Pancreas (tissue), 10 donors: ENCODE measurements at regions not wholly inside any gene's neighbourhood (a gene's known extent, or its start where the extent isn't known, plus 50 kb on each side); places are given as distances from the start of the nearest gene placed in this dataset.
"Not testable (repeated sequence)": the region's sequence is repeated elsewhere in the genome, so short reads cannot be mapped to it uniquely, and the experiment has no call there.

Experiments
- ATAC-seq, 4 donors: fragments of 200-7000 bp; cut with Tn5 transposase; one replicate each; pipeline versions ENCODE4 v1.8.0 to v1.9.1; 2020; ENCODE audit warnings: mild to moderate bottlenecking in 4 of 4, moderate library complexity in 4 of 4
- DNase-seq, 6 donors: peaks; one replicate each; pipeline ENCODE4 v3.0.0-alpha.2; 2020
- FAIRE-seq: peaks from 2 replicates; lab custom pipeline; 2012; peaks lifted over from hg19 to GRCh38; lab: Jason Lieb, UNC
- H3K27ac ChIP-seq, 4 donors: fragments of 200-600 bp; sonication (generic); 1 replicate in 3 of 4; 2 replicates in 1 of 4; pipeline versions ENCODE4 v1.5.0 to v1.8.0; 2020
- H3K27me3 ChIP-seq, 4 donors: fragments of 200-600 bp; one replicate each; pipeline ENCODE4 v1.8.0; 2021
- H3K36me3 ChIP-seq, 3 donors: fragments of 200-600 bp; sonication (generic) in 1 of 3; one replicate each; pipeline versions ENCODE4 v1.5.0 to v1.8.0; 2020 to 2021
- H3K4me1 ChIP-seq, 3 donors: fragments of 200-600 bp; one replicate each; pipeline ENCODE4 v1.8.0; 2021
- H3K4me3 ChIP-seq, 4 donors: fragments of 200-600 bp; sonication (generic) in 2 of 4; one replicate each; pipeline versions ENCODE4 v1.5.0 to v1.8.0; 2020 to 2021
- H3K9me3 ChIP-seq, 4 donors: fragments of 200-600 bp; one replicate each; pipeline ENCODE4 v1.8.0; 2021
- WGBS, 2 donors: extraction: QIAGEN DNeasy Blood & Tissue Kit; methylation state at CpG; one replicate each; pipeline ENCODE4 v1.1.7; 2013; 5-methylcytosine and 5-hydroxymethylcytosine counted together
- intact Hi-C, 3 donors: fragments of 100-400 bp; cut with DNase I; formaldehyde crosslinking; loops; one replicate each; pipeline versions ENCODE4 v1.11.1 to v1.14.2; 2022
- TF ChIP-seq, protein P1 (sequence below), 4 donors: fragments of 200-600 bp; sonication (generic) in 3 of 4; IDR thresholded peaks; one replicate each; pipeline versions ENCODE4 v1.5.0 to v1.8.0; 2021; ENCODE audit warnings: antibody characterized with exemption in 4 of 4
- donor health status: healthy with polysubstance abuse.
- donor health status: DM: no; HTN: no; CAD: no; lungs with moderate emphysema.
- donor health status: DM: no; HTN: no; CAD: no.
- donor health status: control.
- donor health status: control.
- donor health status: Bipolar disorder and iron deficiency.
- donor health status: DM: yes; HTN: yes; CAD: no.
- donor health status: DM: no; HTN: no; CAD: no.
- donor health status: DM: no; HTN: no; CAD: no.
- donor health status: DM: yes; HTN: yes; CAD: no.

DNA sequence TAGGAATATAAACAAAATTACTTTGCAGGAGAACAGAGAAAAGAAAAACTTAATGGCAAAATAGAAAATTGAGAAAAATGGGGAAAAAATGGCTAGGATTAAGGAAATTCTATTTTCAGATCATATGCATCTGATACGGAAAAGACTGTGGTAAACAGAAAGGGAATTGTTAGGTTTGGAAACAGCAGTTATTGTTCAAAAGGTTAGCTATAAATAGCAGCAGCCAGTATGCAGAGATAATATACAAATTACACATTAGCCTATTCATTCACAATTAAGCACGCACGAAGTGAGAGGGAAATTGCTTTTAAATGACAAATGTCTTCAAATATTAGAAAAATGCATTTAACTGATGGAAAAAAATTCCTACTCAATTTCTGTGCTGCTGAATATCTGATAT is 224.1 kb upstream of the FAM3C start:
- Histone ChIP-seq H3K36me3 (no peaks in the 10 kb centered on the region), H3K27ac (no peak overlapping the region), H3K9me3 (no peaks in the 10 kb centered on the region), H3K27me3 (no peaks in the 10 kb centered on the region), H3K4me1 (peaks cover 3 to 10% (median 9%) of the 10 kb centered on the region in 3 donors), H3K4me3 (no peak overlapping the region)
- 24 to 30% methylated on average over 3 of the region's 3 CpGs for WGBS, 2 donors
- FAIRE-seq (no peak), DNase-seq (no peak), ATAC-seq (no peak)
- intact Hi-C loops = no loop called here
- TF ChIP-seq, protein P1, sequence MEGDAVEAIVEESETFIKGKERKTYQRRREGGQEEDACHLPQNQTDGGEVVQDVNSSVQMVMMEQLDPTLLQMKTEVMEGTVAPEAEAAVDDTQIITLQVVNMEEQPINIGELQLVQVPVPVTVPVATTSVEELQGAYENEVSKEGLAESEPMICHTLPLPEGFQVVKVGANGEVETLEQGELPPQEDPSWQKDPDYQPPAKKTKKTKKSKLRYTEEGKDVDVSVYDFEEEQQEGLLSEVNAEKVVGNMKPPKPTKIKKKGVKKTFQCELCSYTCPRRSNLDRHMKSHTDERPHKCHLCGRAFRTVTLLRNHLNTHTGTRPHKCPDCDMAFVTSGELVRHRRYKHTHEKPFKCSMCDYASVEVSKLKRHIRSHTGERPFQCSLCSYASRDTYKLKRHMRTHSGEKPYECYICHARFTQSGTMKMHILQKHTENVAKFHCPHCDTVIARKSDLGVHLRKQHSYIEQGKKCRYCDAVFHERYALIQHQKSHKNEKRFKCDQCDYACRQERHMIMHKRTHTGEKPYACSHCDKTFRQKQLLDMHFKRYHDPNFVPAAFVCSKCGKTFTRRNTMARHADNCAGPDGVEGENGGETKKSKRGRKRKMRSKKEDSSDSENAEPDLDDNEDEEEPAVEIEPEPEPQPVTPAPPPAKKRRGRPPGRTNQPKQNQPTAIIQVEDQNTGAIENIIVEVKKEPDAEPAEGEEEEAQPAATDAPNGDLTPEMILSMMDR (IDR thresholded peaks at IDR 0.05) = no peak

GRCh38 chr7:121618182-121618581 is 222.1 kb upstream of the FAM3C start:
- WGBS, 2 donors = 88 to 93% methylated on average over 2 of the region's 2 CpGs
- Histone ChIP-seq H3K36me3 (no peaks in the 10 kb centered on the region), H3K27me3 (no peaks in the 10 kb centered on the region), H3K27ac (no peak overlapping the region), H3K9me3 (no peaks in the 10 kb centered on the region), H3K4me3 (no peak overlapping the region), H3K4me1 (peaks cover 3 to 10% (median 9%) of the 10 kb centered on the region in 3 donors)
- ATAC-seq (no peak), DNase-seq (no peak), FAIRE-seq (peak; percentile 54)
- TF ChIP-seq, protein P1 (IDR thresholded peaks at IDR 0.05) = no peak
- intact Hi-C loops = no loop called here

DNA sequence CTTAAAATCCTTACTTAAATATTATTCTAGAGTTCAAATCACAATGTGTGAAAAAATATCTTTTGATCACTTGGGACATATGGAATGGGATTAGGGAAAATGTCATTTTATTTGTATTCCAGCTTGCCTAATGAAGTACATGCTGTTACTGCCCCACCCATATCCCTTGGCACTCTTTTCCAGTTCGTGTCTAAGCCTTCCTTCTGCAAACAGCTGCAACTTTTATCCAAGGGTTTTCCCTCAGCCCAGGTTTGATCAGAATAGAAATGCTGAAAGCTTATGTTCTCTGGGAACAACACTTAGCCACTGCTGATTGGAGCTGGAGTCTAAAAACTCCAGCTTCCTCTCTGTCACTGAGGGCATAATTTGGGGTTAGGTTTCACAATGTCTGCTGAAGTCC is 214.1 kb upstream of the FAM3C start:
- WGBS, 2 donors = 11 to 19% methylated on average over 1 of the region's 1 CpG
- FAIRE-seq = no peak
- Histone ChIP-seq H3K4me3 (no peak overlapping the region), H3K9me3 (no peaks in the 10 kb centered on the region), H3K4me1 (peaks cover 3 to 10% (median 5%) of the 10 kb centered on the region in 3 donors), H3K36me3 (no peaks in the 10 kb centered on the region), H3K27me3 (no peaks in the 10 kb centered on the region), H3K27ac (no peak overlapping the region)
- peak in 2 of 4 donors; percentile 17 to 36 for ATAC-seq
- TF ChIP-seq, protein P1 (IDR thresholded peaks at IDR 0.05) = no peak
- intact Hi-C loops = no loop called here
- no peak for DNase-seq

DNA sequence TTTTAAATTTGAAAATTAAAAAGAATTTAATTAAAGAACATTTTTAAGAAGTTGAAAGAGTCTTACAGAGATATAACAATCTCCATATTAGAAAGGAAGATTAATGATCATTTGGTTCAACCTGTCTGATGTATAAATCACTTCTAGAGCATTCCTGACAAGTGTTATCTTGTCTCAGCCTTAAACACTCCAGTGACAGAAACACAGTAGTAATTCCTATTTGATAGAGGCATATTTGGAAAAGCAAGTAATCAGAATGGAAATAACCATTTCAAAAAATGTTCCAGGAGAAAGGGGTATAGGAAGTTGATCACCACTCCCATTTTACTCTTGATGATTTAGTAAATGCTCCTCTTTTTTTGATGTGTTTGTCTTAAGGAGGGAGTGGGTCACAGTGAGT is 213.1 kb upstream of the FAM3C start:
- FAIRE-seq = no peak
- intact Hi-C loops = no loop called here

DNA sequence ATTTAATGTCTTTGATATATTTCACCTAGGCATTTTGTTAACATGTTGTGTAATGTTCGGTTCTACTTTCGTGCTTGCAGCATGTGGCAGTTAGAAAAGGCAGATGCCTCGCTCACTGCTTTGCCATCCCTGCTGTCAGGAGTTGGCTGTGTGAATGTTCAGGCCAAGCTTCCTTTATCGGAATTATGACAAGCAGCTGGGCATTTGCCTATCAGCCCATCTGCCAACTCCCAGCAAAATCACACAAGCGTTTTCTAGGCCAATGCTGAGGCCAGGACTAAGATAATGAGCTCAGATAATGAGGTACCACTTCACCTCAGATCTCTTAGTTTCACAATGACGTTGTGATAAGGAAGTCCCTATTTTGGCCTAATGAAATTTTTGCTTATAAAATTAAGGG is 212.7 kb upstream of the FAM3C start:
- H3K4me1 ChIP-seq = peaks cover 12 to 23% (median 17%) of the 10 kb centered on the region in 3 donors
- H3K4me3 ChIP-seq = no peak overlapping the region
- H3K27me3 ChIP-seq = no peaks in the 10 kb centered on the region
- WGBS, 2 donors = 41 to 42% methylated on average over 6 of the region's 6 CpGs
- H3K36me3 ChIP-seq = no peaks in the 10 kb centered on the region
- intact Hi-C loops = no loop called here
- no peaks in the 10 kb centered on the region for H3K9me3 ChIP-seq
- FAIRE-seq (no peak), DNase-seq (no peak), ATAC-seq (peak in 1 of 4 donors; percentile 30)
- no peak overlapping the region for H3K27ac ChIP-seq
- TF ChIP-seq, protein P1 (IDR thresholded peaks at IDR 0.05) = no peak

More for the DNA sequence above, 213.1 kb upstream of the FAM3C start:
- Histone ChIP-seq H3K27ac (no peak overlapping the region), H3K9me3 (no peaks in the 10 kb centered on the region), H3K27me3 (no peaks in the 10 kb centered on the region), H3K4me3 (no peak overlapping the region), H3K36me3 (no peaks in the 10 kb centered on the region), H3K4me1 (peaks cover 12 to 21% (median 15%) of the 10 kb centered on the region in 3 donors)
- TF ChIP-seq, protein P1 (IDR thresholded peaks at IDR 0.05) = no peak
- ATAC-seq (no peak), DNase-seq (no peak)

DNA sequence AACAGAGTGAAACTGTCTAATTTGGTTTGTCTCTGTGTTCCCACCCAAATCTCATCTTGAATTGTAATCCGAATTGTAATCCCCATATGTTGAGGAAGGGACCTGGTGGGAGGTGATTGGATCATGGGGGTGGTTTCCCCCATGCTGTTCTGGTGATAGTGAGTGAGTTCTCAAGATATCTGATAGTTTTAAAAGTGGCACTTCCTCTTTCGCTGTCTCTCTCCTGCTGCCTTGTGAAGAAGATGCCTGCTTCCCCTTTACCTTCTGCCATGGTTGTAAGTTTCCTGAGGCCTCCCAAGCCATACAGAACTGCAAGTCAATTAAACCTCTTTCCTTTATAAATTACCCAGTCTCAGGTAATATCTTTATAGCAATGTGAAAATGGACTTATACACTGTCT is 212.1 kb upstream of the FAM3C start:
- WGBS, 2 donors = 92 to 93% methylated on average over 2 of the region's 2 CpGs

More for the DNA sequence above, 212.1 kb upstream of the FAM3C start:
- H3K4me3 ChIP-seq, H3K9me3 ChIP-seq, ATAC-seq, H3K36me3 ChIP-seq, H3K27ac ChIP-seq, H3K27me3 ChIP-seq, FAIRE-seq, intact Hi-C loops, DNase-seq: not testable (repeated sequence)
- peaks cover 12 to 23% (median 17%) of the 10 kb centered on the region in 3 donors for H3K4me1 ChIP-seq
